ENCODE measurements at regions not wholly inside any gene's neighbourhood (a gene's known extent, or its start where the extent isn't known, plus 50 kb on each side); places are given as distances from the start of the nearest gene placed in this dataset.

DNA sequence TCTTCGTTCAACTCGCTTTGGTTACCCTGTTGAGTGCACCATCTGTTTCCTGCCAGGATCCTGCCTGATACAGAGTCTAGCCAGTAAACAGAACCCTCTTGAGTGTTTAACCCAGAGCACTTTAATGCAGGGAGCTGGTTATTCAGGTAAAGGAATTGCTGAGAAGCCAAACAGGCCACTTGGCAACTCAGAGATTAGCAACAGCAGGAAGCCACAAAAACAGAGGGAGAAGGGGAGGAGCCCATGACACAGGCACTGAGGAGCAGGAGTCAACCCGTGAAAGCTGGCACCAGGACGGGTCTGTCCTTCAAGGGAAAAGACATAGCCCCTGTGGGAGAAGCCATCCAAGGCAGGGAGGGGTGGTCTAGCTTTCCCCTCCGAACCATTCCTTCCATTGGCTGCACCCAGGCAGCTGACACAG is 641.4 kb downstream of the ZNF674 start:
- no peak overlapping the region for H3K4me2 ChIP-seq (ENCODE audit: insufficient read depth, low read length)
- no peaks in the 10 kb centered on the region for H3K9me3 ChIP-seq (ENCODE audit: insufficient read depth, low read length, severe bottlenecking)
- ATAC-seq (ENCODE audit: insufficient read depth, low read depth): 0 out of 3 replicates have a peak, but pooled peaks have one; percentile 19
- H3K27me3 ChIP-seq (ENCODE audit: insufficient read depth, low read length, poor library complexity): no peaks in the 10 kb centered on the region
- no peak for DNase-seq
- H2AFZ ChIP-seq (ENCODE audit: low read depth, low read length): peak overlapping the region; percentile 16; the same call in 1 of the 2 replicates
- no peak overlapping the region for H3K27ac ChIP-seq (ENCODE audit: low read length)
- no peak overlapping the region for H3K9ac ChIP-seq (ENCODE audit: low read depth, low read length)
- H4K20me1 ChIP-seq (ENCODE audit: insufficient read depth, low read length): no peaks in the 10 kb centered on the region
- H3K36me3 ChIP-seq (ENCODE audit: insufficient read depth, low read length): no peaks in the 10 kb centered on the region
- no peak for TF ChIP-seq CTCF (IDR thresholded peaks at IDR 0.05; ENCODE audit: borderline replicate concordance, extremely low read depth, low read length, poor library complexity, severe bottlenecking)
- no peak for TF ChIP-seq EZH2 (IDR thresholded peaks at IDR 0.05; ENCODE audit: borderline replicate concordance, low read depth, low read length, severe bottlenecking)
- H3K79me2 ChIP-seq (ENCODE audit: insufficient read depth, low read length): no peaks in the 10 kb centered on the region
- H3K4me3 ChIP-seq (ENCODE audit: low read depth in 1 of 2, low read length in 2 of 2): no peak overlapping the region
- H3K4me1 ChIP-seq (ENCODE audit: insufficient read depth, low read length): peaks cover 6% of the 10 kb centered on the region

DNA sequence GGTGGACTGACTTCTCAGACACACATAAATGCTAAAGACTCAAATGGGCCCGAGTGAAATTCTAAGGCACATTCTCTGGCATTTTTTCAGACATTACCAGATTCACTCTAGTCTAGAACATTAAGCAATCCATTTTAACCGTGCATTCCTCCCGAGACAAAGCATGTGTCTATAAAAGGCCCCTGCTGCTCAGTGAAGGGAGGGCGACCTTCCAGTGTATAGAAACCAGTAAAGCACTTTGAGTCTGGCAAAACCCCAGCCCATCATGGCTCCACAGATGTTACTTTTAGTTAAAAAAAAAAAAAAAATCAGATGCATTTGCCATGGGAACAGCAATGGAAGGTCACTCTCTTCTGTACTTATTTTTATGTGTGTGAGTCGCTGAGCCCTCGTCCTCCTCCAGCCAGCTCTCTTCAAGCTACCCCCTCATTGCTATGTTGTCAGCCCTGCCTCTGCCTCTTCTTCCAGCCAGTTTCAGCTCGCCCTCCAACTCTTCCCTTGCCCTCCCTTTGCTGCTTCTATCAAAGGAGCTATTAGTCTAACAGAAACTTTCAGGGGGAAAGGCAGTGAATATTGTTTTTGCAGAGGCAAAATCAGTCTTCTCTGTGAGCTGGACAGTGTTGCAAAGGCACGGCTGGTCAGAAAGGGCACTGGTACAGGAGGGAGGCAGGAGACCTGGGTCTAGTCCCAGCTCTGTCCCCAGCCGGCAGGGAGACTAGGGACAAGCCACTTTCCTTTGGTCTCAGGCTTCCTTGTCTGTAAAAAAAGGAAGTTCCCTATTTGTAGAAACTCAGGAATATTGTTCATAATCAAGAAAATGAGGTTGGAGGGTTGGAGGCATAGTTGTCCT is 644.2 kb downstream of the ZNF674 start:
- Histone ChIP-seq H3K9ac (ENCODE audit: low read depth, low read length) (no peak overlapping the region), H3K27ac (ENCODE audit: low read length) (no peak overlapping the region), H3K9me3 (ENCODE audit: insufficient read depth, low read length, severe bottlenecking) (no peaks in the 10 kb centered on the region), H3K4me1 (ENCODE audit: insufficient read depth, low read length) (peaks cover 6% of the 10 kb centered on the region), H3K79me2 (ENCODE audit: insufficient read depth, low read length) (no peaks in the 10 kb centered on the region), H3K36me3 (ENCODE audit: insufficient read depth, low read length) (no peaks in the 10 kb centered on the region), H4K20me1 (ENCODE audit: insufficient read depth, low read length) (no peaks in the 10 kb centered on the region), H3K27me3 (ENCODE audit: insufficient read depth, low read length, poor library complexity) (no peaks in the 10 kb centered on the region), H2AFZ (ENCODE audit: low read depth, low read length) (no peak overlapping the region), H3K4me3 (ENCODE audit: low read depth in 1 of 2, low read length in 2 of 2) (no peak overlapping the region), H3K4me2 (ENCODE audit: insufficient read depth, low read length) (no peak overlapping the region)
- TF ChIP-seq CTCF (IDR thresholded peaks at IDR 0.05; ENCODE audit: borderline replicate concordance, extremely low read depth, low read length, poor library complexity, severe bottlenecking) (no peak), EZH2 (IDR thresholded peaks at IDR 0.05; ENCODE audit: borderline replicate concordance, low read depth, low read length, severe bottlenecking) (no peak)
- ATAC-seq (ENCODE audit: insufficient read depth, low read depth): no peak
- DNase-seq: no peak

DNA sequence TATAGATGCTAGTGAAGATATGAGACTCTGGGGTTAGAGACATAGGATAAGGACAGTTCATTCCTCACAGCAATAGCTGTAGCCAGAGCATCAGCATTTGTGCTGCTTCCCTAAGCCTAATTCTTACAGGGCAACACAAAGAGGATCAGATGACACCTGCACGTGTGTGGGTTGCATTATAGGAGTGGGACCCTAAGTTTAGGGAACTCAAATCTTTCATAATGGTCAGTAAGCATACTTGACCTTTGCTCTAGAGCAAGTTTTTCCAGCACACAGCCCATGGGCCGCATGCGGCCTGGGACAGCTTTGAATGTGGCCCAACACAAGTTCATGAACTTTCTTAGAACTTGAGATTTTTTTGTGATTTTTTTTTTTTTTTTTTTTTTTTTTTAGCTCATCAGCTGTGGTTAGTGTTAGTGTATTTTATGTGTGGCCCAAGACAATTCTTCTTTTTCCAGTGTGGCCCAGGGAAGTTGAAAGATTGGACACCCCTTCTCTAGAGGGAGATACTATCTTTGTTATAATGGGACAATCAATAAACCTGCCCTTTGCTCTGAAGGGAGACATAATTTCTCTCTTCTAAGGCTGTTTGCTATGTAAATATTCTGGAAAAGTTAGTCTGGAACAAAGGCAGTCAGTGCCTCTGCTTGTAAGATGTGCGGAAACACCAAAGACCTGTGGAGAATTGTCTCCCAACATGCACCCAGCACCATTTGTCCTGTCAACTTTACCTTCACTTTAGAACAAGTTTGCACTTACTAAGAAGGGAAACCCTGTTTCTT is 650.2 kb downstream of the ZNF674 start:
- DNase-seq: no peak
- H3K4me2 ChIP-seq (ENCODE audit: insufficient read depth, low read length): no peak overlapping the region

More for the DNA sequence above, 650.2 kb downstream of the ZNF674 start:
- no peaks in the 10 kb centered on the region for H3K36me3 ChIP-seq (ENCODE audit: insufficient read depth, low read length)
- no peak overlapping the region for H3K27ac ChIP-seq (ENCODE audit: low read length)
- no peaks in the 10 kb centered on the region for H3K27me3 ChIP-seq (ENCODE audit: insufficient read depth, low read length, poor library complexity)
- no peaks in the 10 kb centered on the region for H3K9me3 ChIP-seq (ENCODE audit: insufficient read depth, low read length, severe bottlenecking)
- H3K79me2 ChIP-seq (ENCODE audit: insufficient read depth, low read length): no peaks in the 10 kb centered on the region
- ATAC-seq (ENCODE audit: insufficient read depth, low read depth): no peak
- no peaks in the 10 kb centered on the region for H3K4me1 ChIP-seq (ENCODE audit: insufficient read depth, low read length)
- no peak overlapping the region for H3K4me3 ChIP-seq (ENCODE audit: low read depth in 1 of 2, low read length in 2 of 2)
- no peaks in the 10 kb centered on the region for H4K20me1 ChIP-seq (ENCODE audit: insufficient read depth, low read length)
- TF ChIP-seq EZH2 (IDR thresholded peaks at IDR 0.05; ENCODE audit: borderline replicate concordance, low read depth, low read length, severe bottlenecking) (no peak), CTCF (IDR thresholded peaks at IDR 0.05; ENCODE audit: borderline replicate concordance, extremely low read depth, low read length, poor library complexity, severe bottlenecking) (no peak)
- no peak overlapping the region for H3K9ac ChIP-seq (ENCODE audit: low read depth, low read length)
- H2AFZ ChIP-seq (ENCODE audit: low read depth, low read length): no peak overlapping the region
